OCI-LY7 (cell line): ENCODE measurements at regions not wholly inside any gene's neighbourhood (a gene's known extent, or its start where the extent isn't known, plus 50 kb on each side); places are given as distances from the start of the nearest gene placed in this dataset.

Experiments used
- EZH2phosphoT487 ChIP-seq: fragments of 200-600 bp; sonication (generic); IDR thresholded peaks from 2 replicates; pipeline ENCODE4 v1.6.1; 2018; ENCODE audit warnings: low read depth, borderline replicate concordance, mild to moderate bottlenecking, mixed run types, antibody characterized with exemption, low read length, moderate library complexity, mixed read lengths
- TF ChIP-seq, protein P1 (sequence below): fragments of 200-600 bp; sonication (generic); conservative IDR thresholded peaks from 2 replicates; pipeline ENCODE4 v1.5.1; 2014; ENCODE audit warnings: mild to moderate bottlenecking, antibody characterized with exemption, low read length, moderate library complexity, mixed read lengths

- TF ChIP-seq, protein P1, sequence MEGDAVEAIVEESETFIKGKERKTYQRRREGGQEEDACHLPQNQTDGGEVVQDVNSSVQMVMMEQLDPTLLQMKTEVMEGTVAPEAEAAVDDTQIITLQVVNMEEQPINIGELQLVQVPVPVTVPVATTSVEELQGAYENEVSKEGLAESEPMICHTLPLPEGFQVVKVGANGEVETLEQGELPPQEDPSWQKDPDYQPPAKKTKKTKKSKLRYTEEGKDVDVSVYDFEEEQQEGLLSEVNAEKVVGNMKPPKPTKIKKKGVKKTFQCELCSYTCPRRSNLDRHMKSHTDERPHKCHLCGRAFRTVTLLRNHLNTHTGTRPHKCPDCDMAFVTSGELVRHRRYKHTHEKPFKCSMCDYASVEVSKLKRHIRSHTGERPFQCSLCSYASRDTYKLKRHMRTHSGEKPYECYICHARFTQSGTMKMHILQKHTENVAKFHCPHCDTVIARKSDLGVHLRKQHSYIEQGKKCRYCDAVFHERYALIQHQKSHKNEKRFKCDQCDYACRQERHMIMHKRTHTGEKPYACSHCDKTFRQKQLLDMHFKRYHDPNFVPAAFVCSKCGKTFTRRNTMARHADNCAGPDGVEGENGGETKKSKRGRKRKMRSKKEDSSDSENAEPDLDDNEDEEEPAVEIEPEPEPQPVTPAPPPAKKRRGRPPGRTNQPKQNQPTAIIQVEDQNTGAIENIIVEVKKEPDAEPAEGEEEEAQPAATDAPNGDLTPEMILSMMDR = no peak
- TF ChIP-seq EZH2phosphoT487 = no peak
Observed at GRCh38 chr12:114749065-114749464, 65.1 kb upstream of the TBX3 start.
